GM19438 (cell line): ENCODE measurements at regions not wholly inside any gene's neighbourhood (a gene's known extent, or its start where the extent isn't known, plus 50 kb on each side); places are given as distances from the start of the nearest gene placed in this dataset.

ENCODE experiments used
- ATAC-seq: cut with Tn5 transposase; IDR thresholded peaks from one replicate; pipeline ENCODE4 v1.9.1; 2021; ENCODE audit warnings: low read depth; ENCODE audit not compliant: unreplicated experiment

DNA sequence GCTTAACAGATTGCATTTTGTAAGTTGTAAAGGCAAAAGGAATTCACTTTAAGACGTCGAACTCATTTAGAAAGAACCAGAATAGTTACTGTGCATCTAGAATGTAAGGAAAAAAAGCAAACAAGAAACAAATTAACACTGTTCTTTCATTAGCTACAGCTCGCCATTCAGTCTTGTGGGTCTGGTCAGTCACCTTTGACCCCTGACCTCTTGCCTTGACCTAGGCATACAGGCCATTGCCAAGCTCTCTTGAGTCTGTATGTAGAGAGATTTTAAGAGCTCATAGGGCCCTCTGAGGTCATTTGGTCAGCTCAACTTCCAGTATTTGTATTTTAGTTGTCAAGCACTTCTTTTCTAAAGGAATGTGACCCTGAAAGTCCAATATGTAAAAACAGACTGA lies 318.7 kb downstream of the DHX35 start:
- no peak for ATAC-seq

DNA sequence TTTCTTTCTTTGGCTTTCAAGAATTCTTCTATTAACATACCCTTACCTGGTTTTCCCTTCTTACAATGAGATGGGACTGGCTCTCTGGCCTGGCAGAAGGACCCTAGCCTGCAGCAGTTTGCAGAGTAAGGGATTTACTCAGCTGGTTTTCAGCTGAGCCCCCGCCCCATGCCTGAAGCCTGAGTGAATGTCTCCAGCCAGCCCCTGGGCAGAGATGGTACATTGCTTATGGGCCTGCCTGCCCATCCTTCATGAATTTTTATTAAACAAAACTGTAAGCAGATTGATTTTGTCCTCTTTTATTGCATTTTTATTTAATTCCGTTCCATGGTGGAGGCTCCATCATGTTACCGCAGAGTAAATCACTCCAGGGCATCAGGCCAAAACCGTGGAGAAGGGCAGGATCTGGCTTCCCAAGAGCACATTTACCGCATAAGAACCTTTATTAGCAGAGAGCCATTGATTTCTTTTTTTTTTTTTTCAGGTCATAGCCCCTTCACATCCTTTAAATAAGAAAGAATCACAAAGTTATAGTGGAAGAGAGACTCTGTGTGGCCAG lies 316.2 kb downstream of the DHX35 start:
- no peak for ATAC-seq

DNA sequence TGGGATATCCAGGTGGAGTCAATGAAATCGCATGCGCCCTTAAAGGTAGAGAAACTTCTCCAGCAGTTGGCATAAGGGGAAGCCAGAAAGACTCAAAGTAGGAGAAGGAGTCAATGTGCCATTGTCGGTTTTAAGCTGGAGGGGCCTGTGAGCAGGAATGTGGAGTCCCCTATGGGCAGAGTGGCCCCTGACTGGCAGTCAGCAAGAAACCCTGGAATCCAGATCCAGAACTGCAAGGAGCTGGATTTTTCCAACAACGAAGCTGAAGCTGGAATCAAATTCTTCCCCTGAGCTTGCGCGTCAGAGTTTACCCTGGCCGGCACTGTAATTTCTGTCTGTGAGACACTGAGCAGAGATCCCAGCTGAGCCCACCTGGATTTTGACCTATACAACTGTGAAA lies 315.0 kb downstream of the DHX35 start:
- no peak for ATAC-seq

DNA sequence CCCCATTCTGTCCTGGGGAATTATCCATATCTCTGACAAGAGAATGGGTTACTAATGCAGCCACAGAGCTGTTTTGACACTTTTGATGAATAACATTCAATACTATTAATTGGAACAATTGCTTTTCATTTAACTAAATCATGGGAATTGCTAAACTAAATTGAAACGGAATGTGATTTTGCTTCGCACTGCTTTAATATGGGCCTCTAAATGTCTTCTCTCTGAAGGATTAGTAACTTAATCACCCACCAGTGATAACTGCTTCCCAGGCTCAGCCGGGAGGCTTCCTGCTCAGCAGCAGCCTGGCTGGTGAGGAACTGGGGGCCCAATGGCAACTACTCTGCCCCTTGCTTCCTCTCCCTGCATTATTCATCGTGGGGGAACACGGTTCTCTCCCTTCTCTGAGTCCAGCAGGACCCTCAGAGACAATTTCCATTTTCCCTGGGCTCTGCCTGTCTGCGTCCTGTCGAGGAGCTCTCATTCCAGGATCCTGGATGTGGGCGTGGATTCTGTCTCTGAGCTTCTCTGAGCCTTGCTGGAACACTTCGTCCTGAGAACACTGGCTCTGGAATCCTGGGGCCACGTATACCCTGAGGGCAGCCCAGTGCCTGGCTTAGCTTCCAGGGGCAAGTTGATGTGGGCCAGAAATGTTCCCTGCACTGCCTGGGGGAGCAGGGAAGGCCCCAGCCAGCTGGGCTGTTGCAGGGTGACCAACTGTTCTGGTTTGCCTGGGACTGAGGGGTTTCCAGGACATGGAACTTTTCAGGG lies 308.9 kb downstream of the DHX35 start:
- no peak for ATAC-seq

DNA sequence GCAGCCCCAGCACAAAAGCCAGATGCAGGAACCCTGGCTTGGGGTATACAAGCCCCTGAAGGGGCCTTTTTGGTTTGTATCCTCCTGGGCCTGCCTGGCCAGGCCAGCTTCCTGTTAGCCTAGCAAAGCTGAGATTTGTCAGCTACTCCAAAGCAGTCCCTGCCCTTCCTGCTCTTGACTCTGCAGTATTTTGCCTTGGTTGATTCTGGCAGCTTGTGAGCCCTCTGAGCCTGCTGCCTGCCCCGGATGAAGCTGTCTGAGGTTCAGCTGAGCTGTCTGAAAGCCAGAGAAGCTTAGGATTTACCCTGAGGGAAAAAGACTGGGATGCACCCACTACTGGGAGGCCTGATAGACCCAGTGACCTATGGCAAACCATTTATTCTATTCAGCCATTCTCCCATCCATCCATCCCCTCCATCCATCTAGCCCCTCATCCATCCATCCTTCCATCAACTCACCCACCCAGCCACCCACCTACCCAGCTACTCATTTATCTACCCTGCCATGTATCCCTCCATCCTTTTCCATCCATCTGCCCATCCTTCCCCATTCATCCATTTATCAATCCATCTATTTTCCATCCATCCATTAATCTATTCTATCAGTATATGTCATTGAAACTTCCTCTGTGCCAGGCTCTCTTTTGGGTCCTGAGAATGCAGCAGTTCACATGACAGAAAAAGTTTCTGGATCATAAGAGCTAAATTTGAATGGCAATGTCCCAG lies 307.5 kb downstream of the DHX35 start:
- ATAC-seq = no peak

DNA sequence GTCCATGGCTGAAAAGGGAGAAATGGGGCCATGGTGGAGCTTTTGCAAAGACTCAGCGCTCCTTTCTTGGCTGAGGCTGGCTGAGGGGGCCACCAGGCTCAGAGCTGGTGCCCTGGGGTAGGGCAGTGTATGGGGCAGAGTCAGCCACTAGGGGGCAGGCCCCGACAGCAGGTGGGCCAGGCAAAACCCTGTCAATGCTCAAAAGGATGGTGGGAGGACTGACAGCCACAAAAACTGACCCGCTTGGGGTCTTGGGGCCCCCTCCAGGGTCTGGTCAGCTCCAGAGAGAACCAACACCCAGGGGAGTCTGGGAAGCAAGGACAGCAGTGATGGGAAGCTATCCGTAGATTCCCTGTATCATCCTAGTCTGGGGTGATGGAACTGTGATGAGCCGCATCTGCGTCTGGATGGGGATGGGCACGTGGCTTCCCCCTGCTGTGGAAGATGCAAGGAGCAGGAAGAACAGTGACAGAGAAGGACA lies 306.9 kb downstream of the DHX35 start:
- no peak for ATAC-seq

DNA sequence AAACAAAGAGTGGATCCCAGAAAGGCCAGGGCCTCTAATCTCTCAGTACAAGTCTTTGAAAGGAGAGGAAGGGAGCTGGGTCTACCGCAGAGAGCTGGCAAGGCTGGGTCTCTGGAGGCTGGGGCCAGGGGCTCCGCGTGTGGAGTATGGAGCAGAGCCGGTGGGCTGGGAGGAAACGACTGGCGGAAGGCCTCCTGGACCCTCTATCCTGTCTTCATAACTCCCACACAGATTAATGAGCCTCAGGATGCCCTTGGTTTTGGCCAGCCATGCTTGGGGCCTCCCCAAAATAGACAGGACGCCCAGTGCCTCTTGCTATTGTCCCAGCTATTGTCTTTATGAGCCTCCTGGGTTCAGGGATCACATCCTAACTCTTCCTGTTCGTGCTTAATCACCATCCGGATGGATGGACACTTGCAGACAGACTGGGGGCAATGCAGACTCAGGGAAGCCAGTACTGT lies 306.4 kb downstream of the DHX35 start:
- no peak for ATAC-seq

DNA sequence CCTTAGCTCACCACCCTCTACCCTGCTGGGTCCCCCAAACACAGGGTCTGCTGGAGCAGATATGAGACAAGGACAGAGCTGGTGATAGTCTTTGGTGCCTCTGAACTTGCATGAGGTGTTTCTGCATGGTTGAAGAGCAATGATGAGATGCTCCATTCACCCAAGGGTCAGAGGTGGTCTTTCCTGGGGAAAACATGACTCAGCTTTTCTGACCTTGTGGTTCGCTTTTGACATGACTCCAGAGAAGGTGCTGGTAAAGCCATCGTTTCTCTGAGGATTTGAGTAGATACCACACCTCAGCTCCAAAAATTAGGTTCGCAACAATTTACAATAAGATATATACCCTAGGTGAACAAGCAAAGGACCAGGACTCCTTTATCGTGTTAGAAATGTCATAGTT lies 304.8 kb downstream of the DHX35 start:
- no peak for ATAC-seq

DNA sequence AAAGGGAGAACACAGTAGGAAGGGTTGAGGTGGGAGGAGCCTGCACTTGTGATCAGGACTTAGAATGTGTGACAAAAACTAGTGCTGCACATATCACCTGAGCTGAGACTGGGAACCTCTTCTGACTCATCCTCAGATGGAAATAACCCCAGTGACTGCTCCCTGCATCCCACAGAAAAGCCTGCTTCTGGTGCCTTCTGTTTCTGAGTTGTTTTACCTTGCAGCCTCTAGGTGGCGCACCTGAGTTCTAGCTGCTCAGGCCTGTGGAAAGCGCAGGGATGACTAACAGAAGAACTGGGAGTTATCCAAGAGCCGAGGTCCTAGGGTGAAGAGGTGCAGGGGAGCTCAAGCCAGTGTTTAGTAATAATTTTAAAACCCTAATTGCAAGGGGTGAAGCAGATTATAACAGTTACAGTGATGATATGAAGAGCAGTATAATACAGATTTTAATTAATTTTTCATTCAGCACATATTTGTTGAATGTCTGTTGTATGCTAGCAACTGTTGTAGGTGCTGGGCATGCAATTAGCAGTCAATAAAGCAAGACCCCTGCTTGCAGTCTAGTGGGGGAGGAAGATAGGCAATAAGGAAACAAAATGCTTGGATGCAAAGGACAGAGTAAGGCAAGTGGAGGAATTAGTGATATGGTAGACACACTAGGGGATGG lies 302.5 kb downstream of the DHX35 start:
- ATAC-seq = no peak

DNA sequence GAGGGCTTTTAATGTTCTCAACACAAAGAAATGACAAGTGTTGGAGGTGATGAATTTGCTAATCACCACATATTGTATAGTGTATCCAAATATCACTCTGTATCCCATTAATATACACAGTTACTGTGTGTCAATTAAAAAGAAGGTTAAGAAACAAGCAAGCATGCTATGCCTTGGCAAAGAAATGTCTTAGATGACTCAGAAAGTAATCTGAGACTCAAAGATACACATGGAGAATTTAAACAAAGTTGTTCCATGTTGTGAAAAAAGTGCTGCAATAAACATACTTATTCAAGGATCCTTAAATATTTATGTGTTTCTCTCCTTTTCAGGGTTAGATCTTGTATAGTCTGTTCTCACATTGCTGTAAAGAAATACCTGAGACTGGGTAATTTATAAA lies 300.9 kb downstream of the DHX35 start:
- ATAC-seq = no peak

DNA sequence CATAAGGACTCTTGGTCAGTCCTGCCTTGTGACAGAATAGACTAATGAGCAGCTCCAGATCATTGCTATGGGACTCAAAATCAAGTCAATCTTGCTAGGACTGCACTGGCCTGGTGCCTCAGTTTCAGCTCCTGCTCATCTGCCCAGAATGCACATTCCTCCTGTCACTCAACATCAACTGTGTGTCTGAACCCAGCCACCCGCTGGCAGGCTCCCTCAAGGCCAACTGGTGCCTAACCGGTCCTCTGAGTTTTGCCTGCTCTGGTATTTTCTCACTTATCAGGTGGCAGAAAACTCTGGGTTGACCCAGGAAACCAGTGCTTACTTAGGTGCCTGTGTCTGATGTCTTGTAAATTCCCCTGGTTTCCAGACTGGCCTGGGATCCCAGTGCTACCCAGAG lies 297.7 kb downstream of the DHX35 start:
- ATAC-seq = no peak

DNA sequence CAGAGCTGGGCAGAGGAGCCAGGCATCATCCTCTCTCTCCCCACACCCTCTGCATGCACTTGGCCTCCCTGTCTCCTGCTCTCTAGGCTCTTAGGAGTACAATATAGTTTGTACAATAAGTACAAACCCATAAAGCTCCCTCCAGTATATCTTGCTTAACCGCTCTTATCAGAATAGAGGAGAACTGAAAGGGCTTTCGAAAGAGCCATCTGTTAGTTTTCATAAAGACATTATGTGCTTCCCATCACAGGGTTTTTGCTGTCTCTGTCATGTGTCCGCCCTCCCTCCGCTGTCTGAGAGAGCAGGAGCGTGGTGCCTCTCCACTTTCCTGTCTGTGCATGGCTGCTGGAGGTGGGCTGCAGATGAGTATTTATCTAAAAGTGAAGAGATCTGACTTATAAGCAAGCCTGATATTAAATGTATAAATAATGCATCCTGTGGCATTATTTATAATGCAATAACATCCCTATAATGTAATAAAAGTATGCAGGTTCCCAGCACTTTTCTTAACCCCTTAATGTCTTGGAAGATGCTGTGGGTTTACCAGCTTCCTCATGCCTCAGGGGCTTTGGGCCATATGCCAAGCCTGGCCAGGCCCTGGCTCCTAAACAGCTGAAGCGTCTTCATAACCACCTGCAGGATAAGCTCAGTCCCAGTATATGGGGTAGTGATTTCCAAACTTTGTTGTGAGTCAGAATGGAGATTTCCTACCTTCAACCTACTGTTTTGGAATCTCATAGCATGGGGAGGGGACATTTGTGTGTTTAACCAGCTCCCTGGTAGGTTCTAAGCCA lies 297.1 kb downstream of the DHX35 start:
- no peak for ATAC-seq

DNA sequence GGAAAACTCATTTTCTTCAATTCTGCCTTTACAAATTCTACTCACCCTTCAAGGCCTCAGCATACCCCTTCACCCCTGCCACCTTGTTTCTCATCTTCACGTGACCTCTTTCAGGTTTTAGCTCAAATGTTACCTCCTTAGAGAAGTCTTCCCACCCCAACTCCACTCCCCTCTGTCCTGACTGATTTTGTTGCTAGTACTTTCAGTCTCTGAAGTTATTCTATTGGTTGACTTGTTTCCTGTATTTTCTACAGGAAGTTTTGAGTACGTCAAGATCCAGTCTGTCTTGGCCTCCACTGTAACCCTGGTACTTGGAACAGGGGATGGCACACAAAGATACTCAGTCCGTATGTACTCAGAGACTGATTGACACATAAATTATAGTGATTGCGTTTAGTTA lies 296.1 kb downstream of the DHX35 start:
- no peak for ATAC-seq

DNA sequence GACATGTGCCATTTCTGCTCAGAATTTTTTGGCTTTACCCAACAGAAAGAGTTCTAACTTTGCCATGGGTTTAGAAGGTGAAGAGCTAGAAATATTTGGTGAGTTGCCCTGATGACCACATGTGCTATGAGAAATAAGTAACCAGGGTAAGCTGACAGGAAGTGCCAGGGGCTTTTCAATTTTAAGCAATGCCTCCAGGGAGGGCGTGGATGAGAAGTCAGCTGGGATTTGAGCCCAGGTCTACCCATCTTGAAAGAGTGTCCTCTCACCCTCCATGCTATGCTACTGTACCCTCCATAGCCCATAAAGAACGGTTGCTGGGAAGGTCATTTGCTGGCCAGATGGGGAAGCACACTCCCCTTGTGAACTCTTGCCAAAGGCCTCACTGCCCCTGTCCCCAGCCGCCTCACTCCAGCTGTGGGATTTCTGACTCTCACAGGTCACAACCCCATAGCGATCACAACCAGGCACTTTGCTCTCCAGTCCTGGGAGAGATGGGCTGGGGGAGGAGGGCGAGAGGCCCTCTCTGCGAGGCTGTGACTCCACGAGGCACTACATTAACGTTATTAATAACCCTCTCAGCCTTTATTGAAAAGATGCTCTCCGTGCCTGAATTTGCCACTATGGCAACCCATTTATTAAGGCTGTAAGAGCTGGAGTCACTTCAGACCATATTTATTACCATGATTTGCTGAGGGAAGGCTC lies 291.1 kb downstream of the DHX35 start:
- ATAC-seq = no peak

DNA sequence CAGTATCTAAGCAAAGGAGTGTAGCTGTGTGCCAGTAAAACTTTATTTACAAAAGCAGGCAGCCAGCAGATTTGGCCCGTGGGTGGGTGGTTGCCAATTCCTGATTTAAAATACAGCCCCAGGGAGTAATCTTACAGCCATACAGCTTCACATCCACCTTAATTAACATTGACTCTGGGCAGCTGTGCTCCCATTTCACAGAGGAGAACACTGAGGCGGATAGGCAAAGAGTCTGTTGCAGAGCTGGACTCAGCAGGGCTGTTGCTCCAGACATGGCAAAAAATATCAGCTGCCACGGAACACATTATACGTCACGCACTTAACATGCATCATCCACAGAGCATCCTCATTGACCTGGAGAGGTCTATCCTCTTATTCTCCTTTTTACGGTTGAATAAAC lies 289.9 kb downstream of the DHX35 start:
- ATAC-seq = no peak

DNA sequence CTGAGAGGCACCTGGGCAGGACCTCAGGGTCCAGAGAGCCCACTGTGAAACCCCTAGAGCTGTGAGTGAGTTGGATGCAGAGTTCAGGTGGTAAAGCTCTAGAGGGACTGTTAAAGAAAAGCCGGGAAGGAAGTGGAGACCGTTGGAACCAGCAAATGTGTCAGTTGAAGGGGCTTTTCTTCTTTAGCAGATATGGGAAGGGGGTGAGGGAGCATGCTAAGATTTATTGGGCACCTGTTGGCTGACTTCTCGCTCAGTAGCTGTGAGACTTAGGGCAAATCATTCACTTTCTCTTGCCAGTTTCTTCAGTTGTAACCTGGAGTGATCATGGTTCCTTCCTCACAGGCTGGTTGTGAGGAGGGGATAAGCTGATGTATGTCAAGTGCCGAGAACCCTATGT lies 287.7 kb downstream of the DHX35 start:
- ATAC-seq = no peak

DNA sequence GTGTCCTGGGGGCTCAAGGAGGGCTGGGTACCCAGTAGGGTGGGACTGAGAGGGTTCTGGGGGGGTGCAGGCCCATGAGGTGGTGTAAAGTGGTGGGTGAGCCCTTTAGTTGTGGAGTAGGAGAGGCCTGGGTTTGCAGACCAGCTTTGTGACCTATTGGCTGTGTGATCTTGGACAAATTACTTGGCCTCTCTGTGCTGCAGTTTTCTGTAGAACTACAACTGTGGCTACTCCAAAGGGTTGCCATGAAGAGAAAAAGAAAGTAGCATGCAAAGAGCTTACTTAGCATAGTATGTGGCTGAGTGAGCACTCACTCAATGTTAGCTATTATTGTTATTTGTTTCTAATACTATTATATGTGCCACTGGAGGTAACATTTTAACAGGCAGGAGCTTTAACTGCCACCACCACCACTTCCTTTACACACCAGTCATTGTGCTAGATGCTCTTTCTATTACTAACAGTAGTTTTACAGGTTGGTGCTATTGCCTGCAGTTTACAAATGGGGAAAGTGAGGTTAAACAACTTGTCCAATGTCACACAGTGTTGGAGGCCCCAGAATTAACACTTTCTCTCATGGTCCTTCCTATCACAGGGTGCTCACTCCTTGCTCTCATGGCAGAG lies 286.8 kb downstream of the DHX35 start:
- ATAC-seq = no peak

DNA sequence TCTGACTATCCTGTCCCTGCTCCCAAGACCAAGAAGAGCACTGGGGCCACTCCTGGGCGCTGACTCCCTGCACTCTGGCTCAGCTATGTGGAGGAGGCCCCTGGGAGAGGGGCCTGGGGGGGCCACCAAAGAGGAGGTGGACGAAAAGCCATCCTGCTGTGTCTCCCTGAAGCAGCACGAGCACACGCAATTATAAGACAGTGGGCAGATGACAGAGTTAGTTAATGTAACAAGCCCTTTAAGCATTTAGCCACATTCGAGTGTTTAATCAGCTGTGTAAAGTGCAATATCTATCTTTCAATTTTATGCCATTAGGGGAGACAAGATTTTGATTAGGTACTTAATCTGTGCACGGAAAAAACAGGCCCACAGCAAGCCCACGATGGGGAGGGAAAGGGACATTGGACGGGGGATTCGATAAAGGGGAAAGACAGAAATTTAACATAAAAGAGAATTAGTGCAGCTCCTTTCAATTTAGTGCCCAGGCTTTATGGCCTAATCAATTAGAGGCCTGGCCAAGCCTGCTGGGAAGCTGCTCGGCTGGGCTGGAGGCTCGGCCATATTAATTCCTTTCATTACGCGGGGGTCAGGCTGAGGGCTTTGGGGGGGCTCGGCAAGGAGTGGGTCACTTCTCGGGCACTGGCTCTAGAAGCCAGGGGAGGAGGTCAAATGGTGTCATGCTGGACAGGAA lies 286.2 kb downstream of the DHX35 start:
- ATAC-seq = no peak

DNA sequence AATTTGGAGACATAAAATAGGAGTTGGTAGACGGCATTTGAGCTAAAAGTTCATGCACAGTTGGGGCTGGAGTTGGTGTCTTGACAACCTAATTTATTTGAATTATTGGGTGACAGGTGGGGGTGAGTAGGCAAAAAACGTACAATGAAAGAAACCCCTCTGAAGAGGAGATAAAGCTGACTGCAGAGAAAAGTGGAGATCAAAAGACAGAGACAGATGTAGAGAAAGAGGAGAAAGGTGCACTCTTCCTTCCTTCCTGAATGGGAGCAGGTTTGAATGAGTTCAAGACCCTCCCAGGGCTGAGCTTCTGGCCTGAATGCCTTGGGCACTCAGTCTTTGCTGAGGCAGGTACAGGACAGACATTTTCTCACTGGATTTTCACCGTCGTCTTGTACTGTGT lies 284.3 kb downstream of the DHX35 start:
- ATAC-seq = no peak
